Stimulated activated naive CD8-positive, alpha-beta T cell treated with anti-CD3 and anti-CD28 coated beads, Interleukin-15, Interleukin-2, amounts not matched to agents 100 ng/mL and 50 ng/mL, for 24 hours (primary cell): ENCODE measurements at regions not wholly inside any gene's neighbourhood (a gene's known extent, or its start where the extent isn't known, plus 50 kb on each side); places are given as distances from the start of the nearest gene placed in this dataset.

ENCODE experiments used
- H3K27ac Mint-ChIP-seq: one replicate; pipeline ENCODE4 v1.8.0; 2021; ENCODE audit warnings: mild to moderate bottlenecking, mixed read lengths
- H3K27me3 Mint-ChIP-seq: one replicate; pipeline ENCODE4 v1.8.0; 2021; ENCODE audit warnings: mixed read lengths
- H3K36me3 Mint-ChIP-seq: one replicate; pipeline ENCODE4 v1.8.0; 2021; ENCODE audit warnings: low read depth, mixed read lengths
- H3K4me1 Mint-ChIP-seq: one replicate; pipeline ENCODE4 v1.8.0; 2021; ENCODE audit warnings: low read depth, mixed read lengths
- H3K4me3 Mint-ChIP-seq: one replicate; pipeline ENCODE4 v1.8.0; 2021; ENCODE audit warnings: mild to moderate bottlenecking, mixed read lengths
- H3K9me3 Mint-ChIP-seq: one replicate; pipeline ENCODE4 v1.8.0; 2021; ENCODE audit warnings: mixed read lengths

DNA sequence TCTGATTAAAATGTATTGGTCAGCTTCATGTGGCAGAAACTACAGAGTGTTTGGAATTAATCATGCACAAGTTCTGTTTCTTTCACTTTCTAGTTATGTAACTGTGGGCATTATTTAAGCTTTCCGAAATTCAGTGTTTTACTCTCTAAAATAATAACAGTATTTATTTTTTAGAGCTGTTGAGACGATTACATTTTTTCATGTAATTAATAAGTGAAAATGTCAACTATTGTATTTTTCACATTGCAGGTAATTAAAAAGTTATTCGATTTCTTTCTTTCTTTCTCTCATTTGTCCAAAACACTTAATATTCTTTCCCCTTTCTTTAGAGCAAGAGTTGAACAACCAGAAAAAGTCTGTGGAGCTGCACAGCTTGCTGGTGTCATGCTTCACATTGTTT, 559.4 kb upstream of the PCDH20 start:
- H3K36me3 Mint-ChIP-seq, result no peaks in the 10 kb centered on the region
- no peak overlapping the region for H3K4me3 Mint-ChIP-seq
- H3K4me1 Mint-ChIP-seq, result no peaks in the 10 kb centered on the region
- no peaks in the 10 kb centered on the region for H3K27me3 Mint-ChIP-seq
- no peaks in the 10 kb centered on the region for H3K9me3 Mint-ChIP-seq
- H3K27ac Mint-ChIP-seq, result no peak overlapping the region

DNA sequence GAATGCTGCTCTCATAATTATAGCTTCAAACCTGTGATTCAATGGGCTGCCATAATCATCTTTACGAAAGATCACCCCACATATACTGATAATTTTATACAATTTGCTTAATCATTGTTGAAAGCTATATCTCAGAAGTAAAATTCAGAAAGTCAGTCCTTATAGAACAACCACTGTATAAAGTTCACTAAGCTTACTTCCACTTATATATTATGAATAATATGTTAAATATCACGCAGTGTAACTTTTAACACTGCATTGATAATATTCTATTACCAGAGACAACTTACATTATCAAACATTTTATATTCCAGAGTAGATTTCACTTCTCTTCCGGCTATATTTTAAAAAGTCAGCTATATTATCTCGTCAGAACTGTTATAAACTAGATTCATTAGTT, 550.1 kb upstream of the PCDH20 start:
- Mint-ChIP-seq H3K27me3 (no peaks in the 10 kb centered on the region), H3K4me3 (no peak overlapping the region), H3K36me3 (no peaks in the 10 kb centered on the region), H3K4me1 (no peaks in the 10 kb centered on the region), H3K27ac (no peak overlapping the region), H3K9me3 (no peaks in the 10 kb centered on the region)

DNA sequence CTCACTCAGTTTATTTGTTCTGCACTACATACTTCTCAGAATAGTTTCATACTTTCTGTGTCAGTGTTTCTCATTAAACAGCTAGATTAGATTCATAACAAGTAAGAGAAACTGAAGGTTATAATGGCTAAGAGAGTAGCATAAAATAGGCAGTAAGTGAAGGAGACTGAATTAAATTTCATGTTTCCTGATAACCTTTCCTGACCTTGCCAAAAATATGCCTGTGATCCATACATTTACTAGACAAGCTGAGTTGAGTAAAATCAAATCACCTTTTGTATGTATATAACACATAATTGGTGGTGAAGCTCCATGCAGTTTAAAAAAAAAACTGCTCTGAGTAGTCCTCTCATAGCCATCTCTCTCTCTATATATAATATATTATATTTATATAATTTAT, 545.3 kb upstream of the PCDH20 start:
- Mint-ChIP-seq H3K27ac (no peak overlapping the region), H3K36me3 (no peaks in the 10 kb centered on the region), H3K9me3 (no peaks in the 10 kb centered on the region), H3K27me3 (no peaks in the 10 kb centered on the region), H3K4me1 (no peaks in the 10 kb centered on the region), H3K4me3 (no peak overlapping the region)

DNA sequence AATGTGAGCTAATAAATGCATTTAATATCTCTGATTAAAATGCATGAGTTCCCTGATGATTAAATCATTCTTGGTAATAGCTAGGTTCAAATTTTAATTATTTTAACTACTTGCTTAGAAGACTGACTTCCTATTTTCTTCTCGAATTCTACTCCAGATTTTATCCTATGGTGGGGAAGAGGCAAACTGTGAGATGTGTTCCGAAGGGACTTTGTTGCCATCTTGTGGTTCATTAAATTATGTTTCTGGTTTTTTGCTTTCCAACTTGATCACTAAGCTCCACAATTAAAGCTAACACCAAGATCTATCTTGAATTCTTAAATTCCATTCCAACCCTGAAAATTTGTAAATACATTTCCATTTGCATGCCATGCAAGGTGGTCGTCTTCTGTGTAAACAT, 538.4 kb upstream of the PCDH20 start:
- no peak overlapping the region for H3K4me3 Mint-ChIP-seq
- no peaks in the 10 kb centered on the region for H3K4me1 Mint-ChIP-seq
- no peaks in the 10 kb centered on the region for H3K9me3 Mint-ChIP-seq
- H3K27ac Mint-ChIP-seq, result no peak overlapping the region
- H3K36me3 Mint-ChIP-seq, result no peaks in the 10 kb centered on the region
- no peaks in the 10 kb centered on the region for H3K27me3 Mint-ChIP-seq

DNA sequence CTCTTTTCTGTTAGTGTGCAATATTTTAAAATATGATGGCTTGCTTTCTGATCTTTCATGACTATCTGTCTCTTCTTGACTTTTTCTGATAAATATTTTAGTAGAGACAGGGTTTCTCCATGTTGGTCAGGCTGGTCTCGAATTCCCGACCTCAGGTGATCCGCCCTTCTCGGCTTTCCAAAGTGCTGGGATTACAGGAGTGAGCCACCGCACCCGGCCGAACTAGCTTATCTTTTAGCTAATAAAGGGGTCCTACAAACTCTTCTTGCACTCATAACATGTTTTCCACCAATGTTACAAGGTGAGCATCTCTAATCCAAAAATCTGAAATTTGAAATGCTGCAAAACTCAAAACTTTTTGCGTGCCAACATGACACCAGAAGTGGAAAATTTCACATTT, 535.2 kb upstream of the PCDH20 start:
- no peaks in the 10 kb centered on the region for H3K9me3 Mint-ChIP-seq
- H3K27ac Mint-ChIP-seq, result no peak overlapping the region
- no peak overlapping the region for H3K4me3 Mint-ChIP-seq
- no peaks in the 10 kb centered on the region for H3K27me3 Mint-ChIP-seq
- no peaks in the 10 kb centered on the region for H3K36me3 Mint-ChIP-seq
- H3K4me1 Mint-ChIP-seq, result no peaks in the 10 kb centered on the region

DNA sequence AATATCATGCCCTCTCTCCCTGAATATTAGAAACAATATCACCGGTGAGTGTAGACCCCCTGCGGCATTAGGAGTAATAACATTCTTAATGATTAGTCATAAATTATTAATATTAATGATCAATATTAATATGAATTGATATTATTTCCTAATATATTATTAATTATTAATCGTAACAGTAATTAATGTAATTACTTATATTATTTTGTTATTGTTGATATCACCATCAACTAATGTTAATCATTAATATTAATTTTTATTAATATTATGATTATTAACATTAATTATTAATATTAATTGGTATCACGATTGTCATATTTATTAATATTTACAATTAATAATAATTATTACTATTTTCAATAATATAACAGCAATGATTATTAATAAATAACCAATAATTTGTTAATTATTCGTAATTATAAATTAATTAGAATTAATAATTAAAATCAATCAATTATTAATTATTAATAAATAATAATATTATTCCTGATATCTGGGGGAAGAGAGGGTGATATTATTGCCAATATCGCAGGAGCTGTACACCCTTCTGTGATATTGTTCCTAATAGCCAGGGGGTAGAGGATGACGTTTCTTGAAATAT, 528.8 kb upstream of the PCDH20 start:
- Mint-ChIP-seq H3K4me3 (no peak overlapping the region), H3K27ac (no peak overlapping the region), H3K36me3 (no peaks in the 10 kb centered on the region), H3K27me3 (no peaks in the 10 kb centered on the region), H3K4me1 (no peaks in the 10 kb centered on the region), H3K9me3 (peaks cover 9% of the 10 kb centered on the region)

DNA sequence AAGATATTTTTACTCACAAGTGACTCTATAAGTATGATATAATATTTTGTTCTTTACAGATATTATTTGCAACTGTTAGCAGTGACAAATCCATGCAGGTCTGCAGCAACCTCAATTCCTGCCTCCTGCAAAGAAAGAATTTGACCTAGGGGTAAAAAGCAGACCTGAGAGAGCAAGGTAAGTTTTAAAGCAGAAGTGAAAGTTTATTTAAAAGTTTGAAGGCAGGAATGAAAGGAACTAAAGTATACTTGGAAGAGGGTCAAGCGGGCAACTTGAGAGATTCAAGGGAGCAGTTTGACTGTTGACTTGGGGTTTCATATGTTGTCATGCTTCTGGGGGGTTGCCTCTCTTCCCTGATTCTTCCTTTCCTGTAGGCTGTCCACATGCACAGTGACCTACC, 520.1 kb upstream of the PCDH20 start:
- peaks cover 7% of the 10 kb centered on the region for H3K9me3 Mint-ChIP-seq
- no peak overlapping the region for H3K27ac Mint-ChIP-seq
- no peak overlapping the region for H3K4me3 Mint-ChIP-seq
- H3K27me3 Mint-ChIP-seq, result no peaks in the 10 kb centered on the region
- H3K4me1 Mint-ChIP-seq, result no peaks in the 10 kb centered on the region
- no peaks in the 10 kb centered on the region for H3K36me3 Mint-ChIP-seq

DNA sequence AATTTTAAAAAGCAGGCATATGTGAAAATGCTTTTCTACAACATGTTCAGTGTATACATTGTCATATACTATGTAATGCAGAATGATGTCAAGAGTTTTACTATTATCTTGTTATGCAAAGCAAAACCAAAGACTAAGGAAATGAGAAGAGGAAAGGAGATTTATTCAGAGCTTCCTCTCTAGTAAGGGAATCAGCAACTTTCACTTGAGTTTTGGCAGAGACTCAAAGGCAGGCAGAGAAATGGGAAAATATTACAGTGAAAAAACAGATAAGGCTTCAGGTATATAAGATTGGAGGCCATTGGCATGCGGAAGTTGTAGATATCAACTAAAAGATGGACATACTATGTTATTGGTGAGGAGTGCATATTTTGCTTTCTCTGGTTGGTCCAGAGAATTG, 512.0 kb upstream of the PCDH20 start:
- no peaks in the 10 kb centered on the region for H3K4me1 Mint-ChIP-seq
- H3K27me3 Mint-ChIP-seq, result no peaks in the 10 kb centered on the region
- H3K9me3 Mint-ChIP-seq, result peaks cover 17% of the 10 kb centered on the region
- H3K27ac Mint-ChIP-seq, result no peak overlapping the region
- no peaks in the 10 kb centered on the region for H3K36me3 Mint-ChIP-seq
- H3K4me3 Mint-ChIP-seq, result no peak overlapping the region

DNA sequence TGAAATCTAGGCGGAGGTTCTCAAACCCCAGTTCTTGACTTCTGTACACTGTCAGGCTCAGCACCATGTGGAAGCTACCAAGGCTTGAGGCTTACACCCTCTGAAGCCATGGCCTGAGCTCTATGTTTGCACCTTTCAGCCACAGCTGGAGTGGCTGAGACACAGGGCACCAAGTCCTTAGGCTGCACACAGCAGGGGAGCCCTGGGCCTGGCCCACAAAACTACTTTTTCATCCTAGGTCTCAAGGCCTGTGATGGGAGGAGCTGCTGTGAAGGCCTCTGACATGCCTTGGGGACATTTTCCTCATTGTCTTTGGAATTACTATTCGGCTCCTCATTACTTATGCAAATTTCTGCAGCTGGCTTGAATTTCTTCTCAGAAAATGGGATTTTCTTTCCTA, 503.2 kb upstream of the PCDH20 start:
- no peaks in the 10 kb centered on the region for H3K4me1 Mint-ChIP-seq
- no peaks in the 10 kb centered on the region for H3K27me3 Mint-ChIP-seq
- H3K36me3 Mint-ChIP-seq, result no peaks in the 10 kb centered on the region
- no peak overlapping the region for H3K4me3 Mint-ChIP-seq
- H3K27ac Mint-ChIP-seq, result no peak overlapping the region
- H3K9me3 Mint-ChIP-seq, result peaks cover 11% of the 10 kb centered on the region

DNA sequence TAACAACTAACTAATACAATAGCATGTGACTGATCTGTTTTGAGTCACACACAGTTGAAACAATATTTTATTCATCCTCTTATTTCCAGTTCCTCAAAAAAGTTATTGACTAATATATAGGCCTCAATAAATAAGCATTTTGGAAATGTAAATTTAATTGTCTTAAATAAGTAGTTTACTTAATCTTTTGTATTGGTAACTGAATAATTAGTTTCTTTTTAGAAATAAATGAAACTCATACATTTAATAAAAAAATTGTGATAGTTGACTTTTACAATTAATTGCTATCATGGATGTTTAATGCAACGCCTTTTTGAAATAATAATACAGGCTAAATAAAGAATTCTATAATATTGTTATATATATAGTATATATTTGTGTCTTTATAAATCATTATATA, 500.8 kb upstream of the PCDH20 start:
- Mint-ChIP-seq H3K36me3 (no peaks in the 10 kb centered on the region), H3K9me3 (peaks cover 7% of the 10 kb centered on the region)

DNA sequence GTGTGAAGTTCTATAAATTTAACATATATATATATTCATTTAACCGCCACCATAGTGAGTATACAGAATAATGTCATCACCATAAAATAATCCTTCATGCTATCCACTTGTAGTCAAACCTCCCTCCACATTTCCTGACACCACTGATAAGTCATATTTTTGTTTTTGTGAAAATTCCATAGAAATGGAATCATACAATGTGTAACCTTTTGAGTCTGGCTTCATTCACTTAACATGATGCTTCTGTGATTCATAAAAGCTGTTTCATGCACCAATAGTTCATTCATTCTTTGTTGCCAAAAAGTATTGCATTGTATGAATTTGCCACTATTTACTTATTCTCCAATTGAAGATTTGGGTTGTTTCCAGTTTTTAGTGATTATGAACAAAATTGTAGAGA, 497.5 kb upstream of the PCDH20 start:
- H3K4me3 Mint-ChIP-seq, result no peak overlapping the region
- H3K4me1 Mint-ChIP-seq, result no peaks in the 10 kb centered on the region
- H3K27me3 Mint-ChIP-seq, result no peaks in the 10 kb centered on the region
- no peak overlapping the region for H3K27ac Mint-ChIP-seq
- no peaks in the 10 kb centered on the region for H3K36me3 Mint-ChIP-seq
- no peaks in the 10 kb centered on the region for H3K9me3 Mint-ChIP-seq

More for the DNA sequence above, 500.8 kb upstream of the PCDH20 start:
- H3K27ac Mint-ChIP-seq, result no peak overlapping the region
- H3K27me3 Mint-ChIP-seq, result no peaks in the 10 kb centered on the region
- no peaks in the 10 kb centered on the region for H3K4me1 Mint-ChIP-seq
- H3K4me3 Mint-ChIP-seq, result no peak overlapping the region

DNA sequence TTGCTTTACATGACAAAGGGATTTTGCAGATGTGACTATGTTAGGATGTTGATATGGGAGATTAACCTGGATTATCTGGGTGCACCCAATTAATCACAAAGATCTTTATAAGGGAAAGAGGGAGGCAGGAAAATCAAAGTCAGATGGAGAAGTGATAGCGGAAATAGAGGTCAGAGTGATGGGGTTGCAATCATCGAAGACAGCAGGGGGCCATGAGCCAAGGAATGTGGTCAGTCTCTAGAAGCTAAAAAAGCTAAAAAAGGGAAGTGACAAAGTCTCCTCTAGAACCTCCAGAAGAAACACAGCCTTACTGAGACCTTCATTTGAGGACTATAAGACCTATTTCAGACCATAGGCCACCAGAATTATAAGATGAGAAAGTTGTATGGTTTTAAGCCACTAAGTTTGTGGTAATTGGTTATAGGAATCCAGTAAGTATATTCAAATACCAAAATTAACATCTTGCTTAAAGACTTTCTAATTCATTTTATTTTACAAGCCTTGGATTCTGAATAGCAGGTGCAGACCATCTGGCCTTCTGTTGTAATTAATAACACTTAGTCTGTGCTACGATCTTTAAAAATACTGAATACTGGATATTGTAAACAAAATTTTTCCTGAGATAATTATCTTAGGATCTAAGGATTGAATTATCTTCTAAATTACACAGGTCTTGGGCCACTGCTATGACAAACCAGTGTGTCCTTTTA, 493.4 kb upstream of the PCDH20 start:
- no peaks in the 10 kb centered on the region for H3K36me3 Mint-ChIP-seq
- no peaks in the 10 kb centered on the region for H3K27me3 Mint-ChIP-seq
- no peaks in the 10 kb centered on the region for H3K4me1 Mint-ChIP-seq
- no peak overlapping the region for H3K4me3 Mint-ChIP-seq
- no peak overlapping the region for H3K27ac Mint-ChIP-seq
- peaks cover 5% of the 10 kb centered on the region for H3K9me3 Mint-ChIP-seq

DNA sequence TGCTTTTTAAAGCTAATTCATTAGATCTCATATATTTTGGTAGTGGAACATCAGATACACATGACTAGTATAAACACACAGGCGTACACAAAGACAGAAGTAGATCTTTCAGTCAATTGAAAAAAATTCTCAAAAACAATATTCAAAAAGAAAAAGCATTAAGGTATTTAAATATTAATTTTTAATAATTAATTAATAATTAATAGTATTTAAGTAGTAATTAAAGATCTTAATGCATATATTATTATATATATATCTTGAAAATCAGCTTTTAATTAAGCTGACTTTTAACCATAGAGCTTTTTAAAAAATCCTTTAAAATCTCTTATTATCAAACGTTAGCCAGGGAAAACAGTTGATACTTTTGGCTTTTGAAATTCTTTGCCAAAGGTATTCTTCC, 489.4 kb upstream of the PCDH20 start:
- Mint-ChIP-seq H3K4me3 (no peak overlapping the region), H3K4me1 (no peaks in the 10 kb centered on the region), H3K27ac (no peak overlapping the region), H3K27me3 (no peaks in the 10 kb centered on the region), H3K9me3 (peaks cover 10% of the 10 kb centered on the region), H3K36me3 (no peaks in the 10 kb centered on the region)

DNA sequence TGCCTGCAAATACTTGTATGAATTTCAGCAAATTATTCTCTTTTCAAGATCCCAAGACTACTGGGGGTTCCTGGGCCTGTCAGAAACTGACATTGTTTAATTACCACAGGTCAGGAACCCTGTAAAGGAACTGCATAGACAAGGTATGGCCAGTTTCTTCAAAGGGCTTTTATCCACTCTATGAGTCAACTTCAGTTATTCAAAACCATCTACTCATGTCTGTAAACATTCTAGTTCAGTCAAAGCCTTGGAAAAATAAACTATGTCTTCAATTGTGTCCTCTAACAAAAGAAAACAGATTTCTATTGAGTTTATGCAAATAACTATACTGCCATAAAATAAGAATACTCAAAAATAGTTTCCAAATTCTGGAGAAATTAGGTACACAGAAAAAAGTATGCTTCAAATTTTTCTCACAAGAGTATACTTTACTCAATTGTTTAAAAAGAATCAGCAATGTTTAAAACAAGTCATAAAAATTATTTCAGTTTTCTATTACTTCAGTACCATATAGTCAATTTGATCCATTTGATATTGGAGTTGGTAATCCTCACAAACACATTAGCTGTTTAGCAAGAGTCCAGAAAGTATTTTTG, 486.4 kb upstream of the PCDH20 start:
- Mint-ChIP-seq H3K27ac (no peak overlapping the region), H3K4me3 (no peak overlapping the region), H3K4me1 (no peaks in the 10 kb centered on the region), H3K9me3 (peaks cover 5% of the 10 kb centered on the region), H3K36me3 (no peaks in the 10 kb centered on the region), H3K27me3 (no peaks in the 10 kb centered on the region)

DNA sequence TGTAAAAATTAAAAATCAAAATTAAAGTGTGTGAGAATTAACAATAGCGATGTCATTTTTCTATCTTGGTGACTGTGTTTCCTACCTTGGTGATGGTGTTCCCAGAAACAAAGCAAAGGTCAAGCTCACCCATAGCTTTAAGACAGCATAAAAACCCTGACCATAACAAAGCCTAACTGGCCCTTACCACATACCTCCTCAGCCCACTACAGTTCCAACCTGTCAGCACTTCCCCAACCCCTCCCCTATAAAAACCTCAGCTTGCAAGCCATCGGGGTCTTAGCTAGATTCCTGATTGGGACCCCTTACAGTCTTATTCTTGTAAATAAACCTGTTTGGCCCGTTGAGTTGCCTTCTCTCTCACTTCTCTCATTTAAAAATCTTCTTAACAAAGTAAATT, 484.4 kb upstream of the PCDH20 start:
- Mint-ChIP-seq H3K27me3 (no peaks in the 10 kb centered on the region), H3K4me3 (no peak overlapping the region), H3K4me1 (no peaks in the 10 kb centered on the region), H3K36me3 (no peaks in the 10 kb centered on the region), H3K9me3 (peaks cover 5% of the 10 kb centered on the region), H3K27ac (no peak overlapping the region)

DNA sequence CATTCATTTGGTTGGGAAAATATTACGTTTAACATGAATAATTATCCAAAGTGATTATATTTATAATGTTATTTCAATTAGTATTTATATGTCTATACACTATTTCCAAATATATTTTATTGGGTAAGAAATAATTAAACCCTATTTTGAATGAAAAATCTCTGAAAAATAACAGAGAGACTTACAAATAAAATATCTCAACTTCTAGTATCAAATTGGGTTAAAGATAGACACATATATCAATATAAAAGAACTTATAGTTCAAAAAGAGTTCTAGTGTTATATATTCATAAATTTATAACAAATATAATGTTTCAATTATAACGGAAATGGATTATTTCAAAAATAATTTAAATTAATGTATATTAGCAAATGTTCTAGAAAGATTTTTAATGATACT, 482.6 kb upstream of the PCDH20 start:
- no peak overlapping the region for H3K4me3 Mint-ChIP-seq
- H3K4me1 Mint-ChIP-seq, result no peaks in the 10 kb centered on the region
- no peaks in the 10 kb centered on the region for H3K27me3 Mint-ChIP-seq
- H3K27ac Mint-ChIP-seq, result no peak overlapping the region
- H3K9me3 Mint-ChIP-seq, result peaks cover 5% of the 10 kb centered on the region
- no peaks in the 10 kb centered on the region for H3K36me3 Mint-ChIP-seq
